ENCODE measurements at regions not wholly inside any gene's neighbourhood (a gene's known extent, or its start where the extent isn't known, plus 50 kb on each side); places are given as distances from the start of the nearest gene placed in this dataset.

DNA sequence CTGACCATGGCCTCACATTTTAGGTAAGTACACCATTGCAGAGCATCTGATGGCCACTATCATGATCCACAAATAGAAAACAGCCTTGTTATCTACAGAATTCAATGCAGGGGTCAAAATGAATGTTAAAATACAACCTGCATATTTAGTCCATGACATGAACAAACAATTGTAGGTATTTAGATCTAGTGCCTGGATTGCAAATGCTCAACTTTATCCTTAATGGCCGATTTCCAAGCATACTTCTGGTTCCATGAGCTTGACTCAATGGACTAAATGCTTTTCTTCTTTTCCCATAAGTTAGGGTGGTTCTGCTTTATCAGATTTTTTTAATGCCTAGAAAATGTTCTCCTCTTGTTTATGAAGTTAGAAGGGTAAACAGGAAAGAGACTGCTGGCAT, 139.2 kb upstream of the TTC29 start:
- Histone ChIP-seq H3K27me3 (ENCODE audit: insufficient read depth, insufficient read length) (no peaks in the 10 kb centered on the region), H3K36me3 (ENCODE audit: insufficient read depth, insufficient read length, low read length) (no peaks in the 10 kb centered on the region), H3K4me3 (ENCODE audit: insufficient read length, low read depth) (no peak overlapping the region), H3K9ac (ENCODE audit: insufficient read length, low read depth) (no peak overlapping the region), H3K9me3 (ENCODE audit: insufficient read depth, low read length) (no peaks in the 10 kb centered on the region), H3K4me1 (ENCODE audit: insufficient read depth, insufficient read length) (no peaks in the 10 kb centered on the region)
- TF ChIP-seq SUZ12 (IDR thresholded peaks at IDR 0.05; ENCODE audit: extremely low read depth, insufficient read depth, insufficient read length), result no peak
- TF ChIP-seq ZNF274 (IDR thresholded peaks at IDR 0.05; ENCODE audit: low read depth, low read length), result no peak
- TF ChIP-seq YY1 (IDR thresholded peaks at IDR 0.05; ENCODE audit: insufficient read depth, insufficient read length), result no peak
- DNase-seq (ENCODE audit: low read depth, low spot score), result no peak

- no peaks in the 10 kb centered on the region for H3K27me3 ChIP-seq (ENCODE audit: insufficient read depth, insufficient read length)
- no peaks in the 10 kb centered on the region for H3K4me1 ChIP-seq (ENCODE audit: insufficient read depth, insufficient read length)
- H3K4me3 ChIP-seq (ENCODE audit: insufficient read length, low read depth), result no peak overlapping the region
- DNase-seq (ENCODE audit: low read depth, low spot score), result no peak
- TF ChIP-seq SUZ12 (IDR thresholded peaks at IDR 0.05; ENCODE audit: extremely low read depth, insufficient read depth, insufficient read length) (no peak), YY1 (IDR thresholded peaks at IDR 0.05; ENCODE audit: insufficient read depth, insufficient read length) (no peak), ZNF274 (IDR thresholded peaks at IDR 0.05; ENCODE audit: low read depth, low read length) (no peak)
- H3K9me3 ChIP-seq (ENCODE audit: insufficient read depth, low read length), result no peaks in the 10 kb centered on the region
- H3K36me3 ChIP-seq (ENCODE audit: insufficient read depth, insufficient read length, low read length), result no peaks in the 10 kb centered on the region
- no peak overlapping the region for H3K9ac ChIP-seq (ENCODE audit: insufficient read length, low read depth)
These were observed 140.1 kb upstream of the TTC29 start for GRCh38 chr4:147085781-147086180.

DNA sequence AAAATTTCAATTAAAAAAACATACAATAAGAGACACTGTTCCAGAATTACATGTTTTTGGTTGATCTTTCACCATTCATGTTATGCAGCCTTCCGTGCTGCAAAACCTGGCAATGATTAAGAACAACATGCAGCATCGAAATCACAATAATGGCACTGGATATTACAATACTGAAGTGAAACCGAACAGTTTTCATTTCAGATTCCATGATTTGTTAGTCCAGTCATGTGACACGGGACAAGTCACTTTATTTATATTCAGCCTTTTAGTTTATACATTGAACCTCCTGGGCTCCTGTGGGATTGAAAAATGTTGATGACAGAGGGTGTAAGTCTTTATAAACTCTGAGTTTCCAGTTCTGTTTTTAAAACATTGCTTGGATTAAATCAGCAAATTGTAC, 142.5 kb upstream of the TTC29 start:
- Histone ChIP-seq H3K9me3 (ENCODE audit: insufficient read depth, low read length) (no peaks in the 10 kb centered on the region), H3K36me3 (ENCODE audit: insufficient read depth, insufficient read length, low read length) (no peaks in the 10 kb centered on the region), H3K27me3 (ENCODE audit: insufficient read depth, insufficient read length) (no peaks in the 10 kb centered on the region), H3K4me3 (ENCODE audit: insufficient read length, low read depth) (no peak overlapping the region), H3K9ac (ENCODE audit: insufficient read length, low read depth) (no peak overlapping the region), H3K4me1 (ENCODE audit: insufficient read depth, insufficient read length) (no peaks in the 10 kb centered on the region)
- TF ChIP-seq YY1 (IDR thresholded peaks at IDR 0.05; ENCODE audit: insufficient read depth, insufficient read length) (no peak), SUZ12 (IDR thresholded peaks at IDR 0.05; ENCODE audit: extremely low read depth, insufficient read depth, insufficient read length) (no peak), ZNF274 (IDR thresholded peaks at IDR 0.05; ENCODE audit: low read depth, low read length) (no peak)
- DNase-seq (ENCODE audit: low read depth, low spot score), result no peak

- Histone ChIP-seq H3K9ac (ENCODE audit: insufficient read length, low read depth) (no peak overlapping the region), H3K27me3 (ENCODE audit: insufficient read depth, insufficient read length) (no peaks in the 10 kb centered on the region), H3K9me3 (ENCODE audit: insufficient read depth, low read length) (no peaks in the 10 kb centered on the region), H3K4me3 (ENCODE audit: insufficient read length, low read depth) (no peak overlapping the region), H3K36me3 (ENCODE audit: insufficient read depth, insufficient read length, low read length) (no peaks in the 10 kb centered on the region), H3K4me1 (ENCODE audit: insufficient read depth, insufficient read length) (no peaks in the 10 kb centered on the region)
- no peak for DNase-seq (ENCODE audit: low read depth, low spot score)
- no peak for TF ChIP-seq SUZ12 (IDR thresholded peaks at IDR 0.05; ENCODE audit: extremely low read depth, insufficient read depth, insufficient read length)
These were observed 144.8 kb upstream of the TTC29 start for GRCh38 chr4:147090486-147090885.

- Histone ChIP-seq H3K4me1 (ENCODE audit: insufficient read depth, insufficient read length) (no peaks in the 10 kb centered on the region), H3K9ac (ENCODE audit: insufficient read length, low read depth) (no peak overlapping the region), H3K9me3 (ENCODE audit: insufficient read depth, low read length) (no peaks in the 10 kb centered on the region), H3K4me3 (ENCODE audit: insufficient read length, low read depth) (no peak overlapping the region), H3K36me3 (ENCODE audit: insufficient read depth, insufficient read length, low read length) (no peaks in the 10 kb centered on the region), H3K27me3 (ENCODE audit: insufficient read depth, insufficient read length) (no peaks in the 10 kb centered on the region)
- DNase-seq (ENCODE audit: low read depth, low spot score), result no peak
- no peak for TF ChIP-seq ZNF274 (IDR thresholded peaks at IDR 0.05; ENCODE audit: low read depth, low read length)
- TF ChIP-seq YY1 (IDR thresholded peaks at IDR 0.05; ENCODE audit: insufficient read depth, insufficient read length), result no peak
- no peak for TF ChIP-seq SUZ12 (IDR thresholded peaks at IDR 0.05; ENCODE audit: extremely low read depth, insufficient read depth, insufficient read length)
These were observed 147.5 kb upstream of the TTC29 start for GRCh38 chr4:147093206-147093605.

- Histone ChIP-seq H3K36me3 (ENCODE audit: insufficient read depth, insufficient read length, low read length) (no peaks in the 10 kb centered on the region), H3K4me3 (ENCODE audit: insufficient read length, low read depth) (no peak overlapping the region), H3K9ac (ENCODE audit: insufficient read length, low read depth) (no peak overlapping the region), H3K9me3 (ENCODE audit: insufficient read depth, low read length) (no peaks in the 10 kb centered on the region), H3K27me3 (ENCODE audit: insufficient read depth, insufficient read length) (no peaks in the 10 kb centered on the region), H3K4me1 (ENCODE audit: insufficient read depth, insufficient read length) (no peaks in the 10 kb centered on the region)
- TF ChIP-seq YY1 (IDR thresholded peaks at IDR 0.05; ENCODE audit: insufficient read depth, insufficient read length) (no peak), ZNF274 (IDR thresholded peaks at IDR 0.05; ENCODE audit: low read depth, low read length) (no peak), SUZ12 (IDR thresholded peaks at IDR 0.05; ENCODE audit: extremely low read depth, insufficient read depth, insufficient read length) (no peak)
- DNase-seq (ENCODE audit: low read depth, low spot score), result no peak
These were observed 148.6 kb upstream of the TTC29 start for GRCh38 chr4:147094238-147094637.

GRCh38 chr4:147096667-147097604, 151.3 kb upstream of the TTC29 start:
- H3K9me3 ChIP-seq (ENCODE audit: insufficient read depth, low read length), result no peaks in the 10 kb centered on the region
- no peaks in the 10 kb centered on the region for H3K4me1 ChIP-seq (ENCODE audit: insufficient read depth, insufficient read length)
- TF ChIP-seq SUZ12 (IDR thresholded peaks at IDR 0.05; ENCODE audit: extremely low read depth, insufficient read depth, insufficient read length), result no peak
- no peak for TF ChIP-seq ZNF274 (IDR thresholded peaks at IDR 0.05; ENCODE audit: low read depth, low read length)
- TF ChIP-seq YY1 (IDR thresholded peaks at IDR 0.05; ENCODE audit: insufficient read depth, insufficient read length), result no peak
- no peaks in the 10 kb centered on the region for H3K27me3 ChIP-seq (ENCODE audit: insufficient read depth, insufficient read length)
- no peaks in the 10 kb centered on the region for H3K36me3 ChIP-seq (ENCODE audit: insufficient read depth, insufficient read length, low read length)
- no peak overlapping the region for H3K4me3 ChIP-seq (ENCODE audit: insufficient read length, low read depth)
- no peak overlapping the region for H3K9ac ChIP-seq (ENCODE audit: insufficient read length, low read depth)
- DNase-seq (ENCODE audit: low read depth, low spot score), result no peak

Data from NT2/D1 (cell line).